Erythroblast (primary cell): ENCODE measurements at regions not wholly inside any gene's neighbourhood (a gene's known extent, or its start where the extent isn't known, plus 50 kb on each side); places are given as distances from the start of the nearest gene placed in this dataset.

Experiments used
- DNase-seq, 2 experiments: peaks; one replicate each; lab custom pipeline; 2025; lab: John Stamatoyannopoulos, UW
- GATA1 ChIP-seq: IDR thresholded peaks from 2 replicates; pipeline ENCODE4 v1.6.1; 2011; ENCODE audit warnings: low read depth, mild to moderate bottlenecking, control low read depth, low read length, moderate library complexity
- POLR2A ChIP-seq: IDR thresholded peaks from 2 replicates; pipeline ENCODE4 v1.6.1; 2011; ENCODE audit warnings: mild to moderate bottlenecking, low read length

DNA sequence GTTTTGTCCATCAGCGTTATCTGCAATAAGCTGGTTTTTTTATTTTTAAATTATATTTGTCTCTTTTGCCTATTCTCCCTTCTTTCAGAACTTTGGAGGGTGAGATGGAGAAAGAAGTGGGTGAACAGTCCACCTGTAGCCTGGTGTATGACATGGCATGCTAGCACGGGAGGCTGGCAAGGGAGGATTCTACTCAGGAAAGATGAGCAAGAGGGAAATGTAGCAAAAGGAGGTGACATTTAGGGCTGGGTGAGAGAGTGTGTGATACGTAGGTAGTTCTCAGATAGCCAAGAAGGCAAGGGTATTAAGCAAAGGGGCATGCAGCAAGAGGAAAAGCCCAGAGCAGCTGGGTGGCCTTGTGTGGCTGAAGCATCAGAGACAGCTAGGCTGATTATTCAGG lies 612.9 kb upstream of the IGFBP3 start:
- DNase-seq: no peak
- TF ChIP-seq POLR2A (no peak), GATA1 (no peak)

DNA sequence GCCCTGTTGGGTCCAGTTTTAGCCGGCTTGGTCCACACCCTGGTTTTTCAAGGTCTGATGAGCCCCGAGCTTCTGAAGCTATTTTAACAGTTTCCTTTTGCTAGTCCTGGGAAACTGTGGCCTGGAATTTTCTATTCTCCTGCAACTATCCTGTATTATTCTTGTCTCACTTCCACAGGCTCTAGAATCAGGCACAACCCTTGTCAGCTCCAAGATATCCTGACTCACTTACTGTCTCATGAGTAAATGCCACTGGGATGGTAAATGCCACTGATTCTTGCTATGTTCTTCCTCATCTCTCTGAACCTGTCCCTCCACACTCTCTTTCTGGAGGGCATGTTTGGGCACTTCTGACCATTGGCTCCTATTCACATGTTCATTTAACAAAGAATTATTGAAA lies 611.5 kb upstream of the IGFBP3 start:
- TF ChIP-seq GATA1 (no peak), POLR2A (no peak)
- no peak for DNase-seq

DNA sequence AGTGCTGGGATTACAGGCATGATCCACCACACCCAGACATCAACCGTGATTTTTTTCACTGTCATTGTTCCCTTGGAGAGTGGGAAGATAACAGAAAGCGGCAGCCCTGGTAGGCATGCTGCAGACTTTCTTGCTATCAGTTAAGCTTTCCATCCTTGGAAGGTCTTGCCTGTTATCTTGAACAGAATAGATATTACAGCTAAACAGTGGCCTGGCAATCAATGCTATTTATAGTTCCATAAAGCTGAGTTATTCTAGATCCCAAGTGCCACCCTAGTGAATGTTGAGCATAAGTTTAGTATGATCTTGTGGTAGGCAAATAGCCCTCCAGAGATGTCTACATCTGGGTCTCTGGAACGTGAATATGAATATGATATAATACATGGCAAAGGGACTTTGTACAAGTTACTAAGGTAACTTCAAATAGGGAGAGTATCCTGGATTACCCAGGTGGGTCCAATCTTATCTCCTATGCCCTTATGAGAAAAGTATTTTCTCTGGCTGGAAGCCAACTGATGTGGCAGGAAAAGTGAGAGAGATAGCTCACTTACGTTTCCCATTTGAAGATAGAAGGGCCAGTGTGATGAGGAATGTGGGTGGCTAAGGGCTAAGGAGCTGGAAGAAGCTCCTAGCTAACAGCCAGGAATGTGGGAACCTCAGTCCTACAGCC lies 609.1 kb upstream of the IGFBP3 start:
- no peak for TF ChIP-seq GATA1
- TF ChIP-seq POLR2A: no peak
- no peak for DNase-seq

DNA sequence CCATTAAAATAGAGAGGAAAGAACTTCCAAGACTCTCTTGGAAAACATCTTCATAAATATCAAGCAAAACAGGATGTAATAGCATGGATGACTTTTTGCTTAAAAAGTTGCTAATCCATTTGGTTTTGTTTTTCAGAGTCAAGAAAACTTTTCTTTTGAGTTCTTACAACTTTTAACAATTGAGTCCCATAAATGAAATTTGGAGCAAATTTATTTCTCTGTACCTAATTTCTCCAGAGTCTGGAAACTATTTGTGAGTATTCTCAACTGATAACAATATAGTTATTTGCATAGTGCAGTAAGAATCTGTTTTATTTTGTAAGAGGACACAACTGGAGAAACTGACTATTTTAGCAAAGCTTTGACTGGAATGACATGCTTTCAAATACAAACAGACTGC lies 606.3 kb upstream of the IGFBP3 start:
- no peak for TF ChIP-seq GATA1
- no peak for TF ChIP-seq POLR2A
- DNase-seq: no peak

DNA sequence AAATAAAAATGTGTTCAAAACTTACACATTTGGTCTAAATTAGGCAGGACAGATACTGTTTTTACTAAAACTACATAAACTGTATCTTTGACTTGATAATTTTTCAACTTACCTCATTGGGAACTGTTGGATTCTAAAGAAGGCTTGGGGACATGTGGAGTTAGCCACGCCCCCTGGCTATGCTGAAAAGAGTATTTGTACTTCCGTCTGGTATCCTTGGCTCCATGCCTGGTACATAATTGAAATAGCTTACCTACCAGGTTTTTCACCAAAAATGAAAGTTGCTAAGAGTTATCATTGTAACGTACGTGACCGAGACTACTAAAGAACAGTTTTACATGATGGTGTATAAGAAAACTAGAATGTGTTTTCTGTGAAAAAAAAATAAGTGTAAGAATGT lies 604.8 kb upstream of the IGFBP3 start:
- TF ChIP-seq GATA1 (no peak), POLR2A (no peak)
- no peak for DNase-seq

DNA sequence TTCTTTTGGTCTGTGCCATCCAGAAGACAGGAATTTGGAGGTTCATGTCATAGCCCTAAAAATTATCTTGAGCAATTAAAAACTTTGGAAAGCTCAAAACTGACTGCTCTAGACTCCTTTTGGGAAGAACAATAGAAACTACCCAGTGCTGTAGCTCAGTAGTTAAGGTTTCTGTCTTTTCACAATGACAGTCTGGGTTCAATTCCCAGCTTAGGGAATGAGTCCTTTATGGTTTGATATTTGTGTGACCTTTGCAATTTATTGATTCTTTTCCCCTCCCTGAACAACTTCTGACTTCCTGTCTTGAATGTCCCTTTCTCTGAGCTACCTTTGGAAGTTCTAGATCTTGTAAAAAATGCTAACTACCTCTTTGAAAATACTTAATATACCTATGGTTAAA lies 603.3 kb upstream of the IGFBP3 start:
- no peak for DNase-seq
- TF ChIP-seq POLR2A (no peak), GATA1 (no peak)

DNA sequence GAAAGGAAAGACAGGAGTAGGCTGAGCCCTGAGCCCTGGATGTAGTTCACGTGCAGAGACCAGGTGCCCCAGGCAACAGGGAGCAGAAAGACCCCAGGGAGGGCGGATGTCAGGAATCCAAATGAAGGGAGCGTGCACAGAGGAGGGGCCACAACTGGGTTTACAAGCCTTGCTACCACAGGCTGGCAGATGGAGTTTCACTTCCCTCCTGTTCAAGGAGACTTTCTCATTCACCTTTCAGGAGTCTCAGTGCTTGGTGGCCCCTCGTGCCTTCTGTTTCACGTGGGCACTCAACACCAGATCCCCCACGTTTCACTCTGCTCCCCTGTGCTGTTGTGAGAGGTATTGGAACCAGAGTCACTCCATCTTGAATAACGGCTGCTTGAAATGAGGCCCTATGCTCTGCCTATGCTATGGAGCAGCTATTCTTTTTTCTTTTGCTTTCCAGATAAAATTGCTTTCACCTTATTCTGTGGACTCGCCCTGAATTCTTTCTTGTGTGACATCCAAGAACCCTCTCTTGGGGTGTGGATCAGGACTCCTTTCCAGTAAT lies 601.4 kb upstream of the IGFBP3 start:
- no peak for TF ChIP-seq GATA1
- no peak for TF ChIP-seq POLR2A
- DNase-seq: no peak

DNA sequence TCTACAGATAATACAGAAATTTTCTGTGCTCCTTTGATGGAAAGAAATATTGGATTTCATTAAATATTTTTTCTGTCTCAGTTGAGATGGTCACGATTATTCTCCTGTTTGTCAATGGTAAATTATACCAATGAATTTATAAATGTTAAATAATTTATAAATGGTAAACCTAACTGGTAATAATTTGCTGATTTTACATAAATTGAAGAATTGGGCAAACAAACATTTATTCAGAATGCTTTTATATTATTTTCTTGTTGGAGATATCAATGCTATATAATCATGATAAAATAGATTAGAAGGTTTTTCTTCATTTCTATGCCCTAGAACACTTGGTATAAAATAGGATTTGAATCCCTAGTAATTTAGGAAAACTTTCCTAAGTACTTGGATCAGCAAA lies 597.6 kb upstream of the IGFBP3 start:
- TF ChIP-seq POLR2A: no peak
- TF ChIP-seq GATA1: no peak
- DNase-seq: no peak

DNA sequence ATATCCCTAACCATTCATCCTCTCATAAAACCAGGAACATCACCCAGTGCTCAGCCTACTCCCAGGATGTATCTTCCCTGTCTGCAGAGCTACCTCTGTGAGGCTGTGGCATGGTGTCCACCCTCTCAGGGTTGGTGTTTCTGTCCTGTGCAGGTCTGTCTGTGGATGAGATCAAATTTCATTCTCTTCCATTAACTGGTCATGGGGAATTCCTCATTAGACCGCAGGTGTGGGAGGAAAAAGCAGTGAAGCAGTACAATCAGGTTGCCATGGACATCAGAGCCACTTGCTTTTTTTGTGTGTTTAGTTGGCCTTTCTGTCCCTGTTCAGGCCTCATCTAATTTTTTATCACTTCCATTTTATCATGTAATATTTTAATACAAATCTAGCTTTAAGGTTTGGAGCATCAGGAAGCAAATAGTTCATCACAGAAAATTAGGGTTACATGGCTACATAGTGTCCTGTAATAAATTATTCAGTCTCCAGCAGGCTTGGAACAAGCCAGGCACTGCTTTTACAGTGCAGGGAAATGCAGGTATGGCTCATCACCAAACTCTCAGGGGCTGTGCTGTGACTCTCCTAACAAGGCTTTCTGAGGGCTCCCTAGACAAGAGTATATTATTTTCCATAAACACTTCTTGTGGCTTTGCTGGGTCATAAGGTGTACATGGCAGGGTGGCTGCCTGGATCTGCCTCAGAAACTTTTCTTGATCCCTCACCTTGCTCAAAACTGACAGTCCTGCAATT lies 594.9 kb upstream of the IGFBP3 start:
- DNase-seq: no peak
- TF ChIP-seq POLR2A (no peak), GATA1 (no peak)

DNA sequence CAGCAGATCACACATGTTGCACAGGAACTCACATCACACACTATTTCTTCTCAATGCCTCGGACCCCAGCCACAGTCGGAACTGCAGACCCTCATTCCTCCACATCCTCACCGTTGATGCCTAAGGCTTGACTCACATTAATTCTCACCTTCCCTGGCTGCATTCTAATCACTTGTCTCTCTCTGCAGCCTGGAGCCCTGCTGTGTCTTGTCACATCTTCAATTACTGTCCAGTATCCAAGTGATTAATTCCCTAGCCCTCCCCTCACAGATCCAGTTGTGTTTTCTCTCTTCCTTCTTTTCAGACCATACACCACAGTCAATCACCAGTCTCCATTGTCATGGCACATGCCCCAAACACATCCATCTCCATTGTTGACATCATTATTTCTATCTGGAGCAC lies 592.4 kb upstream of the IGFBP3 start:
- TF ChIP-seq POLR2A: no peak
- TF ChIP-seq GATA1: no peak
- no peak for DNase-seq

DNA sequence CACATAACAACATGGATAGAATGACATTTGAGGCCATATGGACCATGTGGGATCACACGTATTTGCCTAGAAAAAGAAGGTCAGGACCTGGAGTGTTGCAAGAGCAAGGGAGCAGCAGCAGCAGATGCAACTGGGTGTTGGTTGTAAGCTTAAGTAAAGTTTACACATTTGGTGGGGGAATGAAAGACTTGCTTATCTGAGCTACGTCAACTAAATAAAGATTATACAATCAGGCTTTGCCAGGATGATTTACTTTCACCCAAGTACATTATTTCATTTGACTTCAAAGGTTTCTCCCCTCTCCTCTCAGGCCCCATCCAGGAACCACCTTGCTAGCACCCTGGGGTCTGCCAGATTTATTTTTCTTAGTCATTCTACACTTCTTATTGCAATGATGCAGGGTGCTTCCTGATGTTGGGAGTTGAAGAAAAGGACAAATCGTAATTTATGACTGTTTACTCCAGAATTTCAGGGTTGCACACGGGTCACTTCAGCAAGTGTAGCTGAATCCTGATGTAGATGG lies 591.9 kb upstream of the IGFBP3 start:
- TF ChIP-seq POLR2A (no peak), GATA1 (no peak)
- no peak for DNase-seq

DNA sequence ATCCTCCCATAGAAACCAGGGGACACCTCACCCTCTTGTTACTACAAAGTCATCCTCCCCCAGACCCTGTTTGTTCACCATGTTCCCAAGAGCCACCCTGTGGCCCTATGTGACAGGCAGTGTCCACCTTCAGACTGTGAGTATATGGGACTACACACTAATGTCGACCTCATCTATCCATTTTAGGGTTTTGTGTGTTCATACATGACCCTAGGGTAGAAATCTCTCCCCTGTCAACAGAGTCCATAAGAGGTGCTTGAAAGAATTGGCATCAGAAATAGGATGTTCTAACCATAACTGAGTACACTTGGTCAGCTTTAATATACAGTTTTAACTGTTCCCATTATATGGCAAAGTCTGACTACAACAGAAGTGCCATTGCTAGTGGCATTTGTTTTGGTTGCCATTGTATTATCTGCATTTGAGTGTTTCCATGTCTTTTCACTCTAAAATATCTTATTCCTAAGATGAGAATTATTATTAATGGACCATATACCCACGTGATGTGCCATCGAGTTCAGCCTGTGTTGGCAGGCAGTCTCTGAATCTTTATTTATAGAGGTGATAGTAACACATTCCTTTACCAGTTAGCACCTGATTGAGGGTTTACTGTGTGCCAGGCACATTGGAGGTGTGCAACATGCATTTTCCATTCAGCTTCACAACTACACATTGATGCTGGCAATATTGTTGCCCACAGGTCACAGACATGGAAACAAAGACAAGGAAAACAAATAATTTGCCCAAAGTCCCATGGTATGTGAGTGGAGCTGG lies 590.6 kb upstream of the IGFBP3 start:
- TF ChIP-seq GATA1: no peak
- TF ChIP-seq POLR2A: no peak
- no peak for DNase-seq

DNA sequence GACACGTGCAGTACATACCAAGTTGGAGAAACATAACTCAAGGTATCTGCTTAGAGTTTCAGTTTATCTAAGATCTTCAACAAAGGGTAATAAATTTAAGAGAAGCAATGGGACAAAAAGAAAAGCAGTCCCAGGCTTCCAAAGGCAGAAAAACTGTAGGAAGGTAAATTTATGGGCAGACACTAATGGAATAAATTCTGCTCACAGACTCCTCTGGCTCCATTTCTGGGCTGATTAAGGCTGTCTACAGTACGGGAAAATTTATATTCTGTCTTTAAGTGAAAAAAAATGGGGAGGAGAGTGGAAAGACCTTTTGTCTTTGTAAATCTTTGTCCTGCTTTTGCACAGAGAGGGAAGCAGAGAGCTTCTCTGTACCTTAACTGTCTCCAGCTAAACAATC lies 587.5 kb upstream of the IGFBP3 start:
- no peak for TF ChIP-seq POLR2A
- no peak for DNase-seq

DNA sequence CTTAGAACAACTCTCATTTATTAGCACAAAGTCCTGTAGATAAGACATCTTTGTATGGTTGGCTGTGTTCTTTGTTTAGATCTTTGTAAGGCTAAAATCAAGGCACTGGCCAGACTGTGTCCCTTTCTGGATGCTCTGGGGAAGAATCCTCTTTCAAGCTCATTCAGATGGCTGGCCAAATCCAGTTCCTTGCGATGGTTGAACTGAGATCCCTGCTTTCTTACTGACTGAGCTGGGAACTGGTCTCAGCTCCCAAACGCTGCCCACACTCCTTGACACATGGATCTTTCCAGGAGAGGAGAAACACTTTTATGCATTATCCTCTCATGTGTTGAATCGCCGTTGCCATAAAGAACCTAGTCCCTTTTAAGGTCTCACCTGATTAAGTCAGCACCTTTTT lies 586.5 kb upstream of the IGFBP3 start:
- no peak for DNase-seq
- TF ChIP-seq POLR2A (no peak), GATA1 (no peak)
